Fibroblast of mammary gland (primary cell): ENCODE measurements at regions not wholly inside any gene's neighbourhood (a gene's known extent, or its start where the extent isn't known, plus 50 kb on each side); places are given as distances from the start of the nearest gene placed in this dataset.

ENCODE experiments used
- DNase-seq: peaks from one replicate; pipeline ENCODE4 v3.0.0-alpha.2; 2010; ENCODE audit warnings: low read depth
- H3K4me3 ChIP-seq: 2 replicates; pipeline ENCODE4 v1.5.1; 2011; ENCODE audit warnings: low read depth, mild to moderate bottlenecking, low read length, moderate library complexity; ENCODE audit not compliant: control insufficient read depth
- CTCF ChIP-seq: conservative IDR thresholded peaks from 2 replicates; pipeline ENCODE4 v1.5.1; 2011; ENCODE audit warnings: low read depth, low read length, inconsistent platforms; ENCODE audit not compliant: control insufficient read depth, insufficient read depth

DNA sequence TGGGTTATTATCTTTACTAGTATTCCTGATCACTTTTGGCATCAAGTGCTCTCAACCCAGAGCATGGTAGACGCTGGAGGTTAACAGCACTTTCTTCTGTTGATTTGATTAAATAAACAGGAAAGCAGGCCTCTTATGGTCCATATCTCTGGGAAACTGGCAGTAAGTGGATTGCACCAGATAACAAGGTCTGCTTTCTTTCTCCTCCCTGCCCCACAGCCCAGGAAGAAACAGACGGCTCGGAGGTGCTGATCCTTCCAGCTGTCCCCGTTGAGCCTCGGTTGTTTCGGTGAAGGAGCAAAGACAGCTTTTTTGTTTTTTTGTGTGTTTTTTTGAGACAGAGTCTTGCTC is 100.8 kb upstream of the KCTD1 start:
- no peak for DNase-seq
- TF ChIP-seq CTCF = no peak
- no peak overlapping the region for H3K4me3 ChIP-seq

GRCh38 chr18:26648509-26649192 is 100.3 kb upstream of the KCTD1 start:
- no peak for DNase-seq
- H3K4me3 ChIP-seq = no peak overlapping the region

GRCh38 chr18:26646901-26647300 is 98.5 kb upstream of the KCTD1 start:
- TF ChIP-seq CTCF = no peak
- DNase-seq = no peak
- no peak overlapping the region for H3K4me3 ChIP-seq

More at GRCh38 chr18:26648509-26649192, 100.3 kb upstream of the KCTD1 start:
- no peak for TF ChIP-seq CTCF

DNA sequence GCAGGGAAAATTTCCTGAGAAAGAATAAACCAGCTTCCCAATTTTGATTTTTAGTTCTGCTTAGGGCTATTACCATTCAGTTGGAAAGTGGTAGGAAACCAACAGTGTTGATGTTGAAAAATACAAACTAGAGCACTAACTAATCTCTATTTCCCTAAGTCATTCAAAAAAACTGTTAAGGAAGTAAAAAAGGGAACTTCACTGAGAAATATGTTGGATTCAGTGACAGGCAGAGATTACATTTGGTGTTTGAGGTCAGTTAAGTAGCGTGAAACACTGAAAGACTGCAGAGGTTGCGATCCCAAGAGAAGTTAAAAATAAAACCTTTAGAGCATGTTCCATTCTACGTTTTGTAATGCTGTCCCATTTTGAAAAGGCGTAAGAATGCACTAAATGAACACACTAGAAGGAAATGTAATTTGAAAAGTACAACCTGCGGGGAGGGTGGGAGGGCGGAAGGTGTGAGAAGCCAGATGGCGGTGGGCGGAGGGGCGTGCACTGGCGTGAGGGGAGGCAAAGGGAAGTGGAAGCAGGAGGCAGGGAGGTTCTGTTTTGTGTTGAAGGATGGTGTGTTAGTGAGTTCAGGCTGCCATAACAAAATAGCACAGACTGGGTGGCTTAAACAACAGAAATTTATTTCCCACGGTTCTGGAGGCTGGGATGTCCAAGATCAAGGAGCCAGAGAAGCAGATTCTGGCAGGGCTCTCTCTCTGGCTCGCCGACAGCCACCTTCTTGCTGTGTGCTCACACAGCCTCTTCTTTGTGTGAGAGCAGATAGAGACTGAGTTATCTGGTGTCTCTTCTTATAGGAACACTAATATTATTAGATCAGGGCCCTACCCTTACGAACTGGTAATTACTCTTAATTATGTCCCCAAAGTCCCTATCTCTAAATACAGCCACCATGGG is 94.3 kb upstream of the KCTD1 start:
- no peak overlapping the region for H3K4me3 ChIP-seq
- TF ChIP-seq CTCF = no peak
- DNase-seq = no peak

DNA sequence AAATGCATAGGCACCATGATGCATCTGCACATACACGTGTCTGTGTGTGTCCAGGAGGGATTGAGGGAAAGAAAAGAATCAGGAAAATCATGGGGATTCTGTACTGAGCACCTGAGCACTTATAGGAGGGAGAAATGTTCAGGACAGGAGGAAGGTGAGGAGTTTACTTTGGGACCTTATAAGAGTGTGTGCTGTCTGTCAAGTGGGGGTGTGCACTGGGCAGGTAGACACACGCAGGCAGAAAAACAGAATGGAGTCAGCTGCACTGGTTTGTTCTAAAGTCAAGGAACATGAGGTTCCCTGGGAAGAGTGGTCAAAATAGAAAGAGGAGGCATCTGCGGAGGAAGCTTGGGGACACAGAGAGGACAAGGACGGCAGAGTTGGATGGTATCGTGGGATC is 92.2 kb upstream of the KCTD1 start:
- TF ChIP-seq CTCF = no peak
- DNase-seq = no peak
- no peak overlapping the region for H3K4me3 ChIP-seq

GRCh38 chr18:26639149-26639548 is 90.8 kb upstream of the KCTD1 start:
- no peak for TF ChIP-seq CTCF

More at GRCh38 chr18:26639149-26639548, 90.8 kb upstream of the KCTD1 start:
- no peak overlapping the region for H3K4me3 ChIP-seq
- no peak for DNase-seq
